Prostate gland (tissue), 2 donors: ENCODE measurements at regions not wholly inside any gene's neighbourhood (a gene's known extent, or its start where the extent isn't known, plus 50 kb on each side); places are given as distances from the start of the nearest gene placed in this dataset.

Experiments
- CTCF ChIP-seq, 4 experiments: fragments of 200-600 bp in 2 of 4; fragments of 450-650 bp in 2 of 4; sonication (generic) in 2 of 4; IDR thresholded peaks; 1 replicate in 3 of 4; 2 replicates in 1 of 4; pipeline ENCODE4 v1.5.1; 2016 to 2019; ENCODE audit warnings: antibody characterized with exemption in 4 of 4, mild to moderate bottlenecking in 2 of 4, moderate library complexity in 2 of 4
- POLR2A ChIP-seq: fragments of 450-650 bp; IDR thresholded peaks from one replicate; pipeline ENCODE4 v1.6.1; 2016; ENCODE audit warnings: antibody characterized with exemption, mild to moderate bottlenecking
- POLR2AphosphoS5 ChIP-seq: sonication (generic); formaldehyde crosslinking; IDR thresholded peaks from one replicate; pipeline ENCODE4 v1.6.1; 2017; ENCODE audit warnings: antibody characterized with exemption

DNA sequence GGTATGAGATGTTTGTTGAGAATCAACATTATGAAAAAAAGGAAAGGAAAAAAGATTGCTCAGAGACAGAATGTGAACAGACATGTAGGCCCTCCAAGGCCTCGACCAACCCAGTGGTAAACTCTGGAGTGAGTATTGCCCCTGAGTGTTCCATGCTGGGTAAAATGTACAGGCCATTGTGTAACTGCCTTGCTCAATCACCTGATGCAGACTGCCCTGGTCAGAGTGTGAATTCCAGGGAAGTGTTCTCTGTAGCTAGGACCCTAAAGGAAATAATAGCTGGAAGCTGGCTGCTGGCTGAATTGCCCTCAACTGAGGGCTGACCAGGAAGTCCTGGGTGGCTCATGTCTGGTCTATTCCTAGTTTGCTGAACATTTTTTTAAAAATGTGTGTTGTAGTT, 1081.4 kb upstream of the LRFN5 start:
- TF ChIP-seq CTCF (IDR thresholded peaks at IDR 0.05) (no peak), POLR2A (no peak), POLR2AphosphoS5 (no peak)
